Keratinocyte (primary cell): ENCODE measurements at regions not wholly inside any gene's neighbourhood (a gene's known extent, or its start where the extent isn't known, plus 50 kb on each side); places are given as distances from the start of the nearest gene placed in this dataset.

Experiments used
- DNase-seq: peaks from one replicate; pipeline ENCODE4 v3.0.0-alpha.2; 2011; ENCODE audit warnings: low read depth, missing footprints, low spot score
- FAIRE-seq: peaks from 2 replicates; lab custom pipeline; 2011; peaks lifted over from hg19 to GRCh38; lab: Jason Lieb, UNC
- H2AFZ ChIP-seq: 2 replicates; pipeline ENCODE4 v1.6.0; 2012; ENCODE audit warnings: low read length, control low read depth, inconsistent platforms; ENCODE audit not compliant: control insufficient read depth
- H3K27ac ChIP-seq: 2 replicates; pipeline ENCODE4 v1.5.1; 2011; ENCODE audit warnings: low read length; ENCODE audit not compliant: control insufficient read depth, insufficient read depth
- H3K27me3 ChIP-seq: 3 replicates; pipeline ENCODE4 v1.6.0; 2011; ENCODE audit warnings: low read length; ENCODE audit not compliant: control insufficient read depth, insufficient read depth; ENCODE audit errors: extremely low read depth
- H3K36me3 ChIP-seq, 2 experiments: 2 replicates in 1 of 2; 3 replicates in 1 of 2; pipeline ENCODE4 v1.5.1; 2011; ENCODE audit warnings: low read length in 2 of 2, mild to moderate bottlenecking in 1 of 2; ENCODE audit not compliant: control insufficient read depth in 2 of 2, insufficient read depth in 2 of 2; ENCODE audit errors: extremely low read depth in 1 of 2
- H3K4me1 ChIP-seq: 3 replicates; pipeline ENCODE4 v1.5.1; 2011; ENCODE audit warnings: low read length; ENCODE audit not compliant: control insufficient read depth, insufficient read depth; ENCODE audit errors: extremely low read depth
- H3K4me2 ChIP-seq: 3 replicates; pipeline ENCODE4 v1.6.0; 2011; ENCODE audit warnings: low read depth, low read length; ENCODE audit not compliant: control insufficient read depth, insufficient read depth; ENCODE audit errors: extremely low read depth
- H3K4me3 ChIP-seq, 3 experiments: fragments of 200-600 bp in 1 of 3; sonication (generic) in 1 of 3; 2 replicates in 2 of 3; 3 replicates in 1 of 3; pipeline ENCODE4 v1.5.1; 2011 to 2016; ENCODE audit warnings: low read length in 3 of 3, mild to moderate bottlenecking in 3 of 3, control low read depth in 2 of 3, inconsistent platforms in 1 of 3, low read depth in 1 of 3, mixed read lengths in 1 of 3, mixed run types in 1 of 3, moderate library complexity in 1 of 3; ENCODE audit not compliant: control insufficient read depth in 2 of 3, insufficient read depth in 2 of 3; ENCODE audit errors: extremely low read depth in 1 of 3
- H3K79me2 ChIP-seq: 2 replicates; pipeline ENCODE4 v1.6.0; 2012; ENCODE audit warnings: low read length; ENCODE audit not compliant: control insufficient read depth, insufficient read depth
- H3K9ac ChIP-seq: 3 replicates; pipeline ENCODE4 v1.6.0; 2011; ENCODE audit warnings: low read length; ENCODE audit not compliant: control insufficient read depth, insufficient read depth; ENCODE audit errors: extremely low read depth
- H3K9me1 ChIP-seq: 3 replicates; pipeline ENCODE4 v1.6.0; 2011; ENCODE audit warnings: low read length; ENCODE audit not compliant: control insufficient read depth, insufficient read depth; ENCODE audit errors: extremely low read depth
- H3K9me3 ChIP-seq: 2 replicates; pipeline ENCODE4 v1.5.1; 2012; ENCODE audit warnings: low read depth, low read length; ENCODE audit not compliant: control insufficient read depth
- H4K20me1 ChIP-seq: 3 replicates; pipeline ENCODE4 v1.6.0; 2011; ENCODE audit warnings: low read length; ENCODE audit not compliant: control insufficient read depth, insufficient read depth; ENCODE audit errors: extremely low read depth
- EZH2 ChIP-seq: IDR thresholded peaks from one replicate; pipeline ENCODE4 v1.6.1; 2012; ENCODE audit warnings: inconsistent platforms, mild to moderate bottlenecking, low read length, moderate library complexity
- dilution Hi-C: fragments of 300-500 bp; cut with MboI; formaldehyde crosslinking; loops from one replicate; pipeline ENCODE4 v1.7.0; 2020; ENCODE audit warnings: low sequenced_read_pairs; ENCODE audit not compliant: extremely low pct_ligation_motif_present
- TF ChIP-seq, protein P1 (sequence below), 3 experiments: IDR thresholded peaks in 1 of 3; conservative IDR thresholded peaks in 1 of 3; optimal IDR thresholded peaks in 1 of 3; 2 replicates in 2 of 3; 3 replicates in 1 of 3; pipeline versions ENCODE3 to v1.5.1; 2011; ENCODE audit warnings: low read length in 3 of 3, mild to moderate bottlenecking in 3 of 3, moderate library complexity in 2 of 3, control low read depth in 1 of 3, inconsistent platforms in 1 of 3; ENCODE audit not compliant: insufficient read depth in 2 of 3; ENCODE audit errors: extremely low read depth in 1 of 3

DNA sequence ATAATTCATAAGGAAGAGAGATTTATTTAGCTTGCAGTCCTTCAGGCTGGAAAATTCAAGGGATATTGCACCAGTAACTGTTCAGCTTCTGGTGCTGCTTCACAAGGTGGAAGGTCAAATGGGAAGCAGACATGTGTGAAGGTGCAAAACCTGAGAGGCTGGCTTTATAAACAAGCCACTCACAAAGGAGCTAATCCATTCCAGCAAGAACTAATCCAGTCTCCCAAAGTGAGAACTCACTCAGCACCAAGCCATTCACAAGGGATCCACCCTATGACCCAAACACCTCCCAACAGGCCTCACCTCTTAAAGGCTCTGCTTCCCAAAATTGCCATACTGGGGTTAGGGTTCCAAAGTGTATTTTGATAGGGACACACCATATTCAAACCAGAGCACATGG, 1018.4 kb upstream of the ACVR2A start:
- Histone ChIP-seq H3K79me2 (no peaks in the 10 kb centered on the region), H3K36me3 (no peaks in the 10 kb centered on the region), H3K4me3 (no peak overlapping the region), H3K9ac (no peak overlapping the region), H4K20me1 (no peaks in the 10 kb centered on the region), H3K27me3 (no peaks in the 10 kb centered on the region), H3K4me1 (peaks cover 11% of the 10 kb centered on the region), H3K4me2 (no peak overlapping the region), H3K9me3 (no peaks in the 10 kb centered on the region), H3K9me1 (no peaks in the 10 kb centered on the region), H3K27ac (no peak overlapping the region), H2AFZ (no peak overlapping the region)
- TF ChIP-seq, protein P1, sequence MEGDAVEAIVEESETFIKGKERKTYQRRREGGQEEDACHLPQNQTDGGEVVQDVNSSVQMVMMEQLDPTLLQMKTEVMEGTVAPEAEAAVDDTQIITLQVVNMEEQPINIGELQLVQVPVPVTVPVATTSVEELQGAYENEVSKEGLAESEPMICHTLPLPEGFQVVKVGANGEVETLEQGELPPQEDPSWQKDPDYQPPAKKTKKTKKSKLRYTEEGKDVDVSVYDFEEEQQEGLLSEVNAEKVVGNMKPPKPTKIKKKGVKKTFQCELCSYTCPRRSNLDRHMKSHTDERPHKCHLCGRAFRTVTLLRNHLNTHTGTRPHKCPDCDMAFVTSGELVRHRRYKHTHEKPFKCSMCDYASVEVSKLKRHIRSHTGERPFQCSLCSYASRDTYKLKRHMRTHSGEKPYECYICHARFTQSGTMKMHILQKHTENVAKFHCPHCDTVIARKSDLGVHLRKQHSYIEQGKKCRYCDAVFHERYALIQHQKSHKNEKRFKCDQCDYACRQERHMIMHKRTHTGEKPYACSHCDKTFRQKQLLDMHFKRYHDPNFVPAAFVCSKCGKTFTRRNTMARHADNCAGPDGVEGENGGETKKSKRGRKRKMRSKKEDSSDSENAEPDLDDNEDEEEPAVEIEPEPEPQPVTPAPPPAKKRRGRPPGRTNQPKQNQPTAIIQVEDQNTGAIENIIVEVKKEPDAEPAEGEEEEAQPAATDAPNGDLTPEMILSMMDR (optimal IDR thresholded peaks at IDR 0.05 in 1 of 3, IDR thresholded peaks at IDR 0.05 in 1 of 3, conservative IDR thresholded peaks at IDR 0.05 in 1 of 3; ENCODE audit: extremely low read depth in 1 of 3, insufficient read depth in 2 of 3, low read length in 3 of 3): no peak
- no peak for TF ChIP-seq EZH2
- dilution Hi-C loops: no loop called here
- FAIRE-seq (peak; percentile 60), DNase-seq (no peak)

DNA sequence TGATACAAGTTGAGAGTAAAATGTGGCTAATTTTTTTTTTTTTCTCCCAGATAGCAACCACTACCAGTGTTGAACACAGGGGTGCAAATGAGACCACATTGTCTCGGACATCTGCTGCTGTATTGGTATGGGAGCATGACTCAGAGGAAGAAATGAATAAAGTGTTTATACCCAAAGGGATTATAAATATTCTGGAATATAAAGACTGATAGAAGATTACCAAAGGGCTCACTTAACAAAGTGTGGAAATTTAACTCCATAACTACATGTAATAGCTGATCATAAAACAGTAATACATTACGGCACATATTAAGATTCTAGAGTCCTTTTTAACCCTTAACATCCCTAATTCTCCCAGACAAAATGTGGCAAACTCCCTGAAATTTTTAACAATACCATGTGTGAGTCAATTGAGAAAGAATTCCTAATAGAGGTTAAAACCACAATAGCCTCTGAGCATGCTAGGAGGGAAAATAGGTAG, 1023.0 kb upstream of the ACVR2A start:
- H3K79me2 ChIP-seq: no peaks in the 10 kb centered on the region
- TF ChIP-seq EZH2: no peak
- TF ChIP-seq, protein P1 (optimal IDR thresholded peaks at IDR 0.05 in 1 of 3, IDR thresholded peaks at IDR 0.05 in 1 of 3, conservative IDR thresholded peaks at IDR 0.05 in 1 of 3; ENCODE audit: extremely low read depth in 1 of 3, insufficient read depth in 2 of 3, low read length in 3 of 3): peak in 2 of 3 experiments; percentile 16 to 28
- FAIRE-seq: peak; percentile 71
- peak overlapping the region; percentile 40 for H2AFZ ChIP-seq
- peak overlapping the region; percentile 54 for H3K27ac ChIP-seq
- H3K4me2 ChIP-seq: peak overlapping the region; percentile 39
- H3K36me3 ChIP-seq: no peaks in the 10 kb centered on the region
- no peak overlapping the region for H3K9ac ChIP-seq
- no peaks in the 10 kb centered on the region for H3K27me3 ChIP-seq
- no peak for DNase-seq
- H3K9me1 ChIP-seq: no peaks in the 10 kb centered on the region
- no peaks in the 10 kb centered on the region for H4K20me1 ChIP-seq
- H3K4me3 ChIP-seq: peak overlapping the region in 1 of 3 experiments; percentile 35
- dilution Hi-C loops: no loop called here
- no peaks in the 10 kb centered on the region for H3K9me3 ChIP-seq
- H3K4me1 ChIP-seq: peaks cover 35% of the 10 kb centered on the region
